ENCODE measurements at regions not wholly inside any gene's neighbourhood (a gene's known extent, or its start where the extent isn't known, plus 50 kb on each side); places are given as distances from the start of the nearest gene placed in this dataset.

DNA sequence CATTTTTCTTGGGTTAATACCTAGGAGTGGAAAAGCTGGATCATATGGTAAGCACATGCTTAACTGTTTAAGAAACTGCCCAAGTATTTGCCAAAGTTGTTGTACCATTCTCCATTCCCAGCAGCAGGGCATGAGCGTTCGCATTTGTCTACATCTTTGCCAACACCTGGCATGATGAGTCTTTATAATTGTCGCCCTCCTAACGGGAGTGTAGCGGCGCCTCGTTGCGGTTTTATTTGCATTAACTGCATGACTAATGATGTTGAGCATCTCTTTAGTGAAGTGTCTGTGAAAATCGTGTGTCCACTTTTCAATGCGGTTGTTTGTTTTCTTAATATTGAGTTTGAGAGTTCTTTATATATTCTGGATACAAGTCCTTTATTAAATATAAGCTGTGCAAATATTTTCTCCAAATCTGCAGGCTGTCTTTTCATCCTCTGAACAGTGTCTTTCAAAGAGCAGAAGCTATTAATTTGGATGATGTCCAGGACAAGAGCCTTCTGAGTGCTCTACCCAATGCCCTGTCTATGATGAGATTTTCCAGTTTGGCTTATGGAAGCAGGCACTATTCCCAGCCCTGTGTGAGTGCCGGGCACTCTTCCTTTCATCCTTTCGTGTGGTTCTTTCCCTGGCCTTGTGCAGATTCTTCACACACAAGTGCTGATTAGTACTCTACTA is 202.0 kb downstream of the FOXO1 start:
- intact Hi-C loops (cut with DNase I): no loop called here
- ATAC-seq (no peak), DNase-seq (ENCODE audit: missing footprints) (no peak)

DNA sequence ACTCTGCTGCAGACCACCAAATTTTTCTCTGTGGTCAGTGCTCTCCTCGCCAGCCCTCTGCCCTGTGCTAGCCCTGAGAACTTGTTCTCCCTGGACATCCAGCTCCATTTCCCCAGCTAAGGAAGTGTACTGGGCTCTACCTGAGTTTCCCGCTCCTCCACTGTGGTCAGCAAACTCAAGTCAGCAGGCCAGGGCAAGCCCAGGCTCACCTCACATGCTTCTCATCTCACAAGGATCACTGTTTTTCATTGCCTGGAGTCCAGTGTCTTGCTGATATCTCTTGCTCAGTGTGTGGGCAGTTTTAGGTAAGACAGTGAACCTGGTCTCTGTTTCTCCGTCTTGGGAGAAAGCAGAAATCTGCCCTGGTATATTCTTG is 201.4 kb downstream of the FOXO1 start:
- intact Hi-C loops (cut with DNase I): no loop called here
- no peak for ATAC-seq
- DNase-seq (ENCODE audit: missing footprints): no peak

GRCh38 chr13:40466272-40466671 is 200.2 kb downstream of the FOXO1 start:
- ATAC-seq (no peak), DNase-seq (ENCODE audit: missing footprints) (no peak)
- intact Hi-C loops (cut with DNase I): no loop called here

GRCh38 chr13:40468227-40468838 is 198.1 kb downstream of the FOXO1 start:
- no peak for ATAC-seq
- no peak for DNase-seq (ENCODE audit: missing footprints)
- intact Hi-C loops (cut with DNase I): no loop called here

- peak; percentile 68 for ATAC-seq
- no peak for DNase-seq (ENCODE audit: missing footprints)
- intact Hi-C loops (cut with DNase I): loop anchor here (10.0 kb wide), 1 partner anchor 65 kb away; no protein-coding TSS in a partner anchor
These were observed 196.7 kb downstream of the FOXO1 start for GRCh38 chr13:40469581-40470310.

GRCh38 chr13:40470660-40471059 is 195.8 kb downstream of the FOXO1 start:
- intact Hi-C loops (cut with DNase I): loop anchor here (10.0 kb wide), 1 partner anchor 66 kb away; no protein-coding TSS in a partner anchor
- no peak for DNase-seq (ENCODE audit: missing footprints)

DNA sequence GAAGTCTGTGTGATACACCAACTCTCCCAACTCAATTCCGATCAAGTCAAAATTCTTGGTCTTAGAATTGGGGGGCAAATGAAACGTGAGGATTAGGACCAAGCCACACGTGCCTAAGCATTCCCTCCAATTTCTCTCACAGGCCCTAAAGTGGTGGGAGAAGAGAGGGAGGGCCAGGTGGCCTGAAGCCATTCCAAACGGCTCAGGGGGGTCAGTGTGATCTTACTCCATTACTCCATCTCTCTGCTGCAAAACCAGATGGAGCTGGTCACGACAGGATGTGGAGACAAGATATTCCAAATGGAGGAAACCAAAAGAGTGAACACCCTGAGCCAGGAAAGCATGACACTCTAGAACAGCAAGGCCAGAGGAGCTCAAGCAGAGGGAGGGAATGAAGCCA is 195.4 kb downstream of the FOXO1 start:
- intact Hi-C loops (cut with DNase I): loop anchor here (10.0 kb wide), 1 partner anchor 66 kb away; no protein-coding TSS in a partner anchor
- DNase-seq (ENCODE audit: missing footprints) (no peak), ATAC-seq (no peak)

More at GRCh38 chr13:40470660-40471059, 195.8 kb downstream of the FOXO1 start:
- ATAC-seq: peak; percentile 87

DNA sequence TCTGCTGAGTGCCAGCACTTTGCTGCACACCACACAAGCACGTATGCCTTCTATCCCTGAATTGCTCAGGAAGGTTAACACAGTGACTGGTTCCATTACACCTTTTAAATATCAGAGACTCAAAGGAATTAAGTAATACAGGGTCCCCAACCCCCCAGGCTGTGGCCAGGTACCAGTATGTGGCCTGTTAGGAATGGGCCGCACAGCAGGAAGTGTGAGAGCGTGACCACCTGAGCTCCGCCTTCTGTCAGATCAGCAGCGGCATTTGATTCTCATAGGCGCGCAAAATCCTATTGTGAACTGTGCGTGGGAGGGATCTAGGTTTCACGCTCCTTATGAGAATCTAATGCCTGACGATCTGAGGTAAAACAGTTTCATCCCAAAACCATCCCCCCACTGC is 194.5 kb downstream of the FOXO1 start:
- intact Hi-C loops (cut with DNase I): loop anchor here (10.0 kb wide), 1 partner anchor 67 kb away; no protein-coding TSS in a partner anchor
- DNase-seq (ENCODE audit: missing footprints) (no peak), ATAC-seq (no peak)

GRCh38 chr13:40472427-40473220 is 193.8 kb downstream of the FOXO1 start:
- ATAC-seq: no peak
- intact Hi-C loops (cut with DNase I): loop anchor here (10.0 kb wide), 1 partner anchor 68 kb away; no protein-coding TSS in a partner anchor
- DNase-seq (ENCODE audit: missing footprints): no peak

- intact Hi-C loops (cut with DNase I): loop anchor here (10.0 kb wide), 1 partner anchor 71 kb away; no protein-coding TSS in a partner anchor
- DNase-seq (ENCODE audit: missing footprints) (no peak), ATAC-seq (no peak)
These were observed 190.8 kb downstream of the FOXO1 start for GRCh38 chr13:40475617-40476016.

GRCh38 chr13:40476175-40476958 is 190.1 kb downstream of the FOXO1 start:
- ATAC-seq: no peak
- intact Hi-C loops (cut with DNase I): loop anchor here (10.0 kb wide), 1 partner anchor 72 kb away; no protein-coding TSS in a partner anchor
- no peak for DNase-seq (ENCODE audit: missing footprints)

DNA sequence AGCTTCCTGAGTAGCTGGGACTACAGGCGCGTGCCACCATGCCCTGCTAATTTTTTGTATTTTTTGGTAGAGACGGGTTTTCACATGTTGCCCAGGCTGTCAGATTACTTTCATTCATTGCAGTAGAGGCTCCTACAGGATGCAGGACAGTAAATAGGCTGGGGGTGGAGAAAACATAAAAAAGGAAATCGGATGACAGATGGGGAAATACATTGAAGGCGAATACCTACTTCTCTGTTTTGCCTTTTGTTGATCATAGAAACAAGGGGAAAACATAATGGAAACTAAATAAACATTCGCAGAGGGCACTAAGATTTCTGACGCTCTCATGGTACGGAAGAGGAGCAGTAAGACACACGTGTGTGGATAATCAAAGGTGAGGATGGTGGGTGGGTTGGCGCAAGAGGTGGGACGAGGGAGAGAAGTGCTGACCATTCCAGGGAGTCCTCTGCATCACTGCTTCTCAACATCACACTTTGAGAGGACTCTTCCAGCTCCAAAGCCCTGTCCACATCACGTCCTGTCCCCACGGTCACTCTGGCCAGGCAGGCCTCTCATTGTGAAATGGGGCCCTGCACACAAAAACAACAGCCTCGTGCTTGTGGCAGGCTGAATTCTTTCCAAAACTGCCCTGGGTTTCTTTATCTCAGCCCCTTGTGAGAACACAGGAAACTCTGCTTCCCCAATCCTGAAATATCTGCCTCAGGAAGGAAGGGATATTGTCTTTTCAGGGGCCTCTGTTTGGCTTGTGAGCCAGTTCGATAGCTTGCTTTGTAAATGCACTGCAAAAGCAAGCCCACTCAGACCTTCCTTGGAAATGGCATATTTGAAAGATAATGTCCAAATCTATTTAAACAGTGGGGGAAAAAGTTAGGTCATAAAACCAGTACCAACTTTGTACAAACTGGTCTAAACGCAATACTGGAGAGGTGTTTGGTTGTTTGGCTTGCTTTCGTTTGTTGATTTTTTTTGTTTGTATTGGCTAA is 188.5 kb downstream of the FOXO1 start:
- intact Hi-C loops (cut with DNase I): loop anchor here (2.0 to 10.0 kb wide), 2 partner anchors 73 to 187 kb away; no protein-coding TSS in a partner anchor
- ATAC-seq (peak; percentile 86), DNase-seq (ENCODE audit: missing footprints) (no peak)

DNA sequence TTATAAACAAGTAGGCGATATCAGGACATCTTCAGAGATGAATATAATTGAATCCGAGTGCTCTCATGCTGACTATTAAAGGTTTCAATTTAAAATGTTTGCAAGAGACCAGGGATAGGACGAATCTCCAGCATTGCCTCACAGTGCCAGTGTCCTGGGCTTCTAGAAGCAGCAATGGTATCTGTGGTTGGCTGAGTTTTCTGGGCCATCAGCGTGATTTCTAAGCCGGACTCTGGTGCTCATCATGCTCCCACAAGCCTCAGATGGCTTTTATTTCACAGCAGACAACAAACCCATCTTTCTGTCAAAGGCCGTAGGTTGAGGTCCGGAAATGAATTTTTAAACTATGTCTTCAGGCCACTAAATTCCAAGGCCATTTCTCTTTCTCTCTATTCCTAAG is 187.7 kb downstream of the FOXO1 start:
- DNase-seq (ENCODE audit: missing footprints): no peak
- ATAC-seq: no peak
- intact Hi-C loops (cut with DNase I): loop anchor here (2.0 to 10.0 kb wide), 2 partner anchors 74 to 186 kb away; no protein-coding TSS in a partner anchor

DNA sequence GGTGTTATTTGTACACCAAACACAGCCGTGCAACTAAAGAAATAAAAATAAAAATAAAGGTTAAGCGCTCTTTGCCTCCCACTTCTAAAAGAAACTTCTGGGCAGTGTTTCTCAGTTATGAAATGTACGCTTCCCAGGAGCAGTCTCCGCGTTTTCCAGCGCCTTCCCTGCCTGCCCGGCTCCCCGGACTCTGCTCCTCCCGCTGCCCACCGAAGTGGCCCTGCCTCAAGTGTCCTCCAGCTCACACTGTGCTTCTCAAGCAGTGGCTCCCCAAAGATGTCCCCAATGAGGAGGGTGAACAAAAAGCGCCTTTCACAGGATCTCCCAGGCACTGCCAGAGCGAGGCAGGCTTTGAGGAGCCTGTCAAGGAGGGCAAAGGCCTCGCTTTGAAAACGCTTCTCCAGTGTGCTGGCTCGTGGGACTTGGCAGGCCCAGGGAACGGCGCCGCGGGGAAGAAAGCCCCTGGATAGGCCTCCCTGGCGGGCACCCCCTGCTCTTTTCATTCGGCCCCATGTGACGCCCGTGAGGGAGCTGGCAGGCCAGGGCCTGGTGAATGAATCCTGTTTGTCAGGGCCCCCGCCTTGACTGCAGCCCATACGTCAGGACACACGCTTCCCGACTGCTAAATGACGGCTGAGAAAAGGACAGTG is 187.1 kb downstream of the FOXO1 start:
- intact Hi-C loops (cut with DNase I): loop anchor here (2.0 to 10.0 kb wide), 2 partner anchors 75 to 185 kb away; no protein-coding TSS in a partner anchor
- DNase-seq (ENCODE audit: missing footprints) (no peak), ATAC-seq (no peak)

DNA sequence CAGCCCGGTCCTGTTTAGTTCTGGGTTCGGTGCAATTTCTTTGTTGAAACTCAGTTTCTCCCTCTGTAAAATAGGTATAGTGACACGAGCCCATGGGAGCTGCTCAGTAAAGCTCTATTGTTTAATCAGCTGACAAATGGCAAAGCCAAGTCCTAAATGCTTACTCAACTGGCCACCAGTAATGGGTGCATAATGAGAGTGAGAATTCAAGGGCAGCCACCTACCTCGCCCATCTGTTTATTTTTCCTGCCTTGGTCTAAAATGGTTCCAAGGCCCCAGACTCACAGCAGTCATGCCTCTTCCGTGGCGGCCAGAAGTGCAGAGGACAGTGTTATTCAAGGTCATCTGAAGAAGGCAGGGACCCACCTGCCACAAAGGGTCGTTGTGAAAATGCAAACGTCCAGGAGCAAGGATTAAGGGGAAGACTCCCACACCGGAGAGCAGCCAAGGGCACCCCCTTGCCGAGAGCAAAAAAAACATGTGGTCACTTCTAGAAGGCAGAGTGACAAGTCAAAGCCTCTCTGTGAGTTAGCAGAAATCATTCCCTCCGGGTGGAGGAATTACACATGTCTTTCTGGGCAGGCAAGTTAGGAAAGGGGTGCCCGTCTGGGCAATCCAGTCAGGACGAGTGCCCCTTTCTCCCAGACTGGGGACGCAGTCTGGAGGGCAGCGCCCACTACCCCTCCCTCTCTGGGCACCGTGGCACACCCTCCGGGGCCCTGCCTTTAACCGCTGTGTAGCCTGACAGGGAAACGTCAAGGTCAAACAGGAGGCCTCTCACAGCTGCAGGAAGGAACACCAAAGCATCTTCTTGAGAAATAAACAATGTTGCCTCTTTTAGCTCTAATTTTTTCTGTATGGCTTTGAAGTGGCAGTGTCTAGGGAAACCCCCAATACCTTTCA is 186.2 kb downstream of the FOXO1 start:
- ATAC-seq (no peak), DNase-seq (ENCODE audit: missing footprints) (no peak)
- intact Hi-C loops (cut with DNase I): loop anchor here (5.0 kb wide), 1 partner anchor 33 kb away; no protein-coding TSS in a partner anchor
